Heart right ventricle (tissue), 16 donors: ENCODE measurements at regions not wholly inside any gene's neighbourhood (a gene's known extent, or its start where the extent isn't known, plus 50 kb on each side); places are given as distances from the start of the nearest gene placed in this dataset.
"Not testable (repeated sequence)": the region's sequence is repeated elsewhere in the genome, so short reads cannot be mapped to it uniquely, and the experiment has no call there.

Experiments used
- ATAC-seq, 8 donors: fragments of 200-7000 bp; cut with Tn5 transposase; one replicate each; pipeline ENCODE4 v1.9.1; 2020; ENCODE audit warnings: mild to moderate bottlenecking in 8 of 8, moderate library complexity in 8 of 8, moderate number of reproducible peaks in 1 of 8
- DNase-seq, 2 donors: peaks; one replicate each; pipeline ENCODE4 v3.0.0-alpha.2; 2020
- H3K27ac ChIP-seq, 10 donors: fragments of 200-600 bp; sonication (generic) in 2 of 10; one replicate each; pipeline versions ENCODE4 v1.5.0 to v1.8.0; 2020 to 2022; ENCODE audit warnings: mild to moderate bottlenecking in 3 of 10
- H3K27me3 ChIP-seq, 7 donors: fragments of 200-600 bp; one replicate each; pipeline ENCODE4 v1.8.0; 2021 to 2022; ENCODE audit warnings: mild to moderate bottlenecking in 2 of 7
- H3K36me3 ChIP-seq, 9 donors: fragments of 200-600 bp; sonication (generic) in 1 of 9; one replicate each; pipeline versions ENCODE4 v1.5.0 to v1.8.0; 2020 to 2022; ENCODE audit warnings: mild to moderate bottlenecking in 2 of 9
- H3K4me1 ChIP-seq, 9 donors: fragments of 200-600 bp; sonication (generic) in 1 of 9; one replicate each; pipeline versions ENCODE4 v1.5.0 to v1.8.0; 2020 to 2022; ENCODE audit warnings: mild to moderate bottlenecking in 4 of 9
- H3K4me3 ChIP-seq, 10 donors: fragments of 200-600 bp; sonication (generic) in 2 of 10; one replicate each; pipeline versions ENCODE4 v1.5.0 to v1.8.0; 2020 to 2022; ENCODE audit warnings: mild to moderate bottlenecking in 7 of 10, moderate library complexity in 2 of 10
- H3K9me3 ChIP-seq, 11 donors: fragments of 200-600 bp in 10 of 11; sonication (generic) in 2 of 11; one replicate each; pipeline versions ENCODE4 v1.5.0 to v1.8.0; 2013 to 2022; ENCODE audit warnings: mild to moderate bottlenecking in 2 of 11, control low read depth in 1 of 11, moderate library complexity in 1 of 11
- WGBS, 2 donors: extraction: QIAGEN DNeasy Blood & Tissue Kit; methylation state at CpG; one replicate each; pipeline ENCODE4 v1.1.7; 2013; ENCODE audit warnings: inconsistent platforms in 1 of 2; 5-methylcytosine and 5-hydroxymethylcytosine counted together
- intact Hi-C, 10 donors: fragments of 100-400 bp; cut with DNase I; formaldehyde crosslinking; loops; one replicate each; pipeline versions ENCODE4 v1.11.1 to v1.14.2; 2022
- TF ChIP-seq, protein P1 (sequence below), 9 donors: fragments of 200-600 bp; sonication (generic) in 2 of 9; IDR thresholded peaks; one replicate each; pipeline versions ENCODE4 v1.5.0 to v1.8.0; 2021 to 2022; ENCODE audit warnings: antibody characterized with exemption in 9 of 9, mild to moderate bottlenecking in 5 of 9, moderate library complexity in 1 of 9
- donor health status: Arrhythmogenic right ventricular cardiomyopathy.
- donor health status: ischemic (EF 13 %, LVEDD 7.1; RV severe dilation, severe dysfunction).
- donor health status: healthy with polysubstance abuse.
- donor health status: DM: no; HTN: yes; CAD: no.
- donor health status: DM: no; HTN: no; CAD: no.
- donor health status: ischemic (EF 25% LVEDD 6.9; RV normal size, moderate dysfunction).
- donor health status: ischemic (EF 25% LVEDD 5.7; RV mildly dilated, moderate dysfunction).
- donor health status: healthy.
- donor health status: DM: yes; HTN: yes; CAD: no.
- donor health status: Ischemic cardiomyopathy.
- donor health status: ischemic (EF 35%, LVEDD 5.7; RV mildly dilated, moderate dysfunction).
- donor health status: nonischemic (EF 11% LVEDD 7.7; RV severe dilation, severe dysfunction).
- donor health status: DM: yes; HTN: yes; CAD: no.
- donor health status: PGD.
- donor health status: ischemic (EF 29% LVEDD 5.4; RV normal size, mild dysfunction).
- donor health status: nonischemic (EF 23%, LVEDD 6.1; RV moderate dilation, normal function).

DNA sequence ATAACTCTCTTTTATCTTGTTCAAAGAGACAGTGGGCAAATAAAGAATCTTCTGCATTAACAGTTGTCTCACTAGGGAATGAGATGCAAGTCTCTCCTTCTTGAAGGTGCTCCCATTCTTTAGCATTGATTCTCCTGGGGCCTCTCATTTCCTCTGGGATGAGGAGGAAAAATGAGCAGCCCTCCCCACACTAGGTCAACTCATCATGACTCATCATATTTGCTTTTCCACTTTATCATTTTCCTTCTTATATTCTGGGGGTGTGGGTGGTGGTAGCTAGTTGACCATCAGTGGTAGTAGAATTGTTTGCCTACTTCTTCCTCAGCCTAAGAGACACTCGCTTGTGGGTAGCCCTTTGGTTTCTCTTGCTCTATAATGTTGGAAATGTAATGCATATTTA lies 182.0 kb upstream of the C1orf87 start:
- H3K9me3 ChIP-seq, result no peaks in the 10 kb centered on the region
- H3K4me1 ChIP-seq, result no peaks in the 10 kb centered on the region
- ATAC-seq (no peak), DNase-seq (no peak)
- H3K27ac ChIP-seq, result no peak overlapping the region
- H3K36me3 ChIP-seq, result no peaks in the 10 kb centered on the region
- TF ChIP-seq, protein P1, sequence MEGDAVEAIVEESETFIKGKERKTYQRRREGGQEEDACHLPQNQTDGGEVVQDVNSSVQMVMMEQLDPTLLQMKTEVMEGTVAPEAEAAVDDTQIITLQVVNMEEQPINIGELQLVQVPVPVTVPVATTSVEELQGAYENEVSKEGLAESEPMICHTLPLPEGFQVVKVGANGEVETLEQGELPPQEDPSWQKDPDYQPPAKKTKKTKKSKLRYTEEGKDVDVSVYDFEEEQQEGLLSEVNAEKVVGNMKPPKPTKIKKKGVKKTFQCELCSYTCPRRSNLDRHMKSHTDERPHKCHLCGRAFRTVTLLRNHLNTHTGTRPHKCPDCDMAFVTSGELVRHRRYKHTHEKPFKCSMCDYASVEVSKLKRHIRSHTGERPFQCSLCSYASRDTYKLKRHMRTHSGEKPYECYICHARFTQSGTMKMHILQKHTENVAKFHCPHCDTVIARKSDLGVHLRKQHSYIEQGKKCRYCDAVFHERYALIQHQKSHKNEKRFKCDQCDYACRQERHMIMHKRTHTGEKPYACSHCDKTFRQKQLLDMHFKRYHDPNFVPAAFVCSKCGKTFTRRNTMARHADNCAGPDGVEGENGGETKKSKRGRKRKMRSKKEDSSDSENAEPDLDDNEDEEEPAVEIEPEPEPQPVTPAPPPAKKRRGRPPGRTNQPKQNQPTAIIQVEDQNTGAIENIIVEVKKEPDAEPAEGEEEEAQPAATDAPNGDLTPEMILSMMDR (IDR thresholded peaks at IDR 0.05), result no peak
- intact Hi-C loops, result no loop called here
- no peaks in the 10 kb centered on the region for H3K27me3 ChIP-seq
- WGBS, 2 donors, result 88 to 93% methylated on average over 1 of the region's 1 CpG
- no peak overlapping the region for H3K4me3 ChIP-seq

DNA sequence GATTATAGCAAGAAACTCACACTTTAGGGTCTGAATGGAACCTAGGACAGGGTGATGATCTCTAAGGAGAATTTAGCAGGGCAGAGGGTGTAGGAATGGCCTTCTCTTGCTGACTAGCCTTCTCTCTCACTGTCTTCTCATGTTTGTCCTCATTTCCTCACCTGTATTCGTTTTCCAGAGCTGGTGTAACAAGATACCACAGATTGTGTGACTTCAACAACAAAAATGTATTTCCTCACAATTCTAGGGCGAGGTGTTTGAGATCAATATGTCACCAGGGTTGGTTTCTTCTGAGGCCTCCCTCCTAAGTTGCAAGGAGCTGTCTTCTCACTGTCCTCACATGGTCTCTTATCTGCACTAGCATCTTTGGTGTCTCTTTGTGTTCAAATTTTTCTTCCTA lies 177.9 kb upstream of the C1orf87 start:
- H3K27ac ChIP-seq, result no peak overlapping the region
- ATAC-seq (no peak), DNase-seq (no peak)
- H3K4me1 ChIP-seq, result no peaks in the 10 kb centered on the region
- intact Hi-C loops, result no loop called here
- WGBS, 2 donors, result 57 to 73% methylated on average over 2 of the region's 2 CpGs
- TF ChIP-seq, protein P1 (IDR thresholded peaks at IDR 0.05), result no peak
- no peaks in the 10 kb centered on the region for H3K9me3 ChIP-seq
- no peaks in the 10 kb centered on the region for H3K36me3 ChIP-seq
- no peaks in the 10 kb centered on the region for H3K27me3 ChIP-seq
- H3K4me3 ChIP-seq, result no peak overlapping the region

DNA sequence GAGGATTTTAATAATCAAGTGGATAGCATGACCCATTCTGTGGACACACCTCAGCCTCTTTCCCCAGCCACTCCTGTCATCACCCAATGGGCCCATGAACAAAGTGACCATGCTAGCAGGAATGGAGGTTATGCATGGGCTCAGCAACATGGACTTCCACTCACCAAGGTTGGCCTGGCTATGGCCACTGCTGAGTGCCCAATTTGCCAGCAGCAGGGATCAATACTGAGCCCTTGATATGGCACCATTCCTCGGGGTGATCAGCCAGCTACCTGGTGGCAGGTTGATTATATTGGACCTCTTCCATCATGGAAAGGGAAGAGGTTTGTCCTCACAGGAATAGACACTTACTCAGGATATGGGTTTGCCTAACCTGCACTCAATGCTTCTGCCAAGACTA lies 173.9 kb upstream of the C1orf87 start:
- ATAC-seq, H3K27me3 ChIP-seq, DNase-seq, H3K36me3 ChIP-seq, H3K27ac ChIP-seq, H3K4me3 ChIP-seq, intact Hi-C loops, H3K4me1 ChIP-seq, H3K9me3 ChIP-seq: not testable (repeated sequence)
- 68 to 85% methylated on average over 1 of the region's 1 CpG for WGBS, 2 donors

DNA sequence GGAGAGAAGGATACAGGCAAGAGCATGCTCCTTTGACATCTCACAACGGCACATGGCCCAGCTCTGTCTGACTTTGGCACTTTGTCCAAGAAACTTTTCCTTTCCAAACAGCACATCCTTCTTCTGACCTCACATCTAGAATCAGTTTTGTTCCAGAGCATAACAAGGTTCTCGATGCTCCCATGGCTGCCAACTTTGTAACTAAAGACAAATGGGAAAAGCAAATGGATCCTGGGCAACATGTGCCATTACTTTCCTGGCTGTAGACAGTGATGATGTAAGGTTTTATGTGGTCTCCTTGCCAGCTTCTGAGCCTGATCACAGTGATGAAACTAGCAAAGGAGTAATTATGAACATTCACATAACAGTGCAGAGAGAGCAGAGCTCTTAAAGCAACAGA lies 171.8 kb upstream of the C1orf87 start:
- ATAC-seq, result no peak
- intact Hi-C loops, result no loop called here
- Histone ChIP-seq H3K9me3 (peaks cover 0 to 4% (median 0%) of the 10 kb centered on the region in 11 donors), H3K27me3 (no peaks in the 10 kb centered on the region), H3K27ac (no peak overlapping the region), H3K4me3 (no peak overlapping the region), H3K4me1 (no peaks in the 10 kb centered on the region), H3K36me3 (no peaks in the 10 kb centered on the region)
- TF ChIP-seq, protein P1 (IDR thresholded peaks at IDR 0.05), result no peak
- WGBS, 2 donors, result 48 to 56% methylated on average over 2 of the region's 2 CpGs
- no peak for DNase-seq

DNA sequence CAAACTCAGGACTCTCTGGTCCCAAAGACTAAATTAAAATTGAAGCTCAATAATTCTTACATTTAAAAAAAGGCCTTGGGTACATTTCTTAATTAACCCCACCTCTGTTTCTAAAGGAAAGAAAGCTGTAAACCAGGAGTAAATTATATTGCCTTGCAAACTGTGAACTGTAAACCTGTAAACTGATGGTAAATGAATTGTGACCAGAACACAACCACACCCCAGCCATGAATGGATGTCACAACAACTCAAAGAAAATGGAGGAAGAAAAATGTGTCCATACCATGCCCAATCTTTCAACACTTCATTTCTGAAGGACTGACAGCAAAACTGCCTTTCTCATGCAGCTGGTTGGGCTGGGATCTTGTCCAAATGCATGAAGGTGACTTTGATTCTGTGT lies 171.3 kb upstream of the C1orf87 start:
- TF ChIP-seq, protein P1 (IDR thresholded peaks at IDR 0.05), result no peak
- Histone ChIP-seq H3K4me3 (no peak overlapping the region), H3K27ac (no peak overlapping the region), H3K4me1 (no peaks in the 10 kb centered on the region), H3K9me3 (peaks cover 0 to 8% (median 0%) of the 10 kb centered on the region in 11 donors), H3K36me3 (no peaks in the 10 kb centered on the region), H3K27me3 (no peaks in the 10 kb centered on the region)
- intact Hi-C loops, result no loop called here
- DNase-seq, result no peak
- no peak for ATAC-seq
